Smooth muscle cell (in vitro differentiated cells): ENCODE measurements at regions not wholly inside any gene's neighbourhood (a gene's known extent, or its start where the extent isn't known, plus 50 kb on each side); places are given as distances from the start of the nearest gene placed in this dataset.

Experiments used
- DNase-seq: peaks from one replicate; lab custom pipeline; 2025; ENCODE audit not compliant: unreplicated experiment; lab: John Stamatoyannopoulos, UW
- H2AFZ ChIP-seq: fragments of 200-600 bp; sonication (generic); 2 replicates; pipeline ENCODE4 v1.6.0; 2016; ENCODE audit warnings: antibody characterized with exemption, low read depth, mild to moderate bottlenecking
- H3F3A ChIP-seq: fragments of 200-600 bp; sonication (generic); 2 replicates; pipeline ENCODE4 v1.6.0; 2017; ENCODE audit warnings: antibody characterized with exemption, low read depth
- H3K27ac ChIP-seq: fragments of 200-600 bp; sonication (generic); 2 replicates; pipeline ENCODE4 v1.5.1; 2016; ENCODE audit warnings: low read depth, mild to moderate bottlenecking
- H3K27me3 ChIP-seq: fragments of 200-600 bp; sonication (generic); 2 replicates; pipeline ENCODE4 v1.6.1; 2016; ENCODE audit warnings: low read depth, mild to moderate bottlenecking
- H3K36me3 ChIP-seq: fragments of 200-600 bp; sonication (generic); 2 replicates; pipeline ENCODE4 v1.5.1; 2016; ENCODE audit warnings: low read depth
- H3K4me1 ChIP-seq: fragments of 200-600 bp; sonication (generic); 2 replicates; pipeline ENCODE4 v1.5.1; 2016; ENCODE audit warnings: low read depth
- H3K4me2 ChIP-seq: fragments of 200-600 bp; sonication (generic); 2 replicates; pipeline ENCODE4 v1.6.0; 2016; ENCODE audit warnings: mild to moderate bottlenecking
- H3K4me3 ChIP-seq: fragments of 200-600 bp; sonication (generic); 2 replicates; pipeline ENCODE4 v1.5.1; 2016; ENCODE audit warnings: mild to moderate bottlenecking
- H3K79me2 ChIP-seq: fragments of 200-600 bp; sonication (generic); 2 replicates; pipeline ENCODE4 v1.6.0; 2016; ENCODE audit warnings: low read depth, mild to moderate bottlenecking
- H3K9ac ChIP-seq: fragments of 200-600 bp; sonication (generic); 2 replicates; pipeline ENCODE4 v1.6.0; 2016; ENCODE audit warnings: low read depth
- H3K9me3 ChIP-seq: fragments of 200-600 bp; sonication (generic); replicated peaks from 2 replicates; pipeline ENCODE4 v1.5.1; 2016; ENCODE audit warnings: low read depth
- H4K20me1 ChIP-seq: fragments of 200-600 bp; sonication (generic); 2 replicates; pipeline ENCODE4 v1.6.0; 2016; ENCODE audit warnings: low read depth
- WGBS: methylation state at CpG from one replicate; pipeline ENCODE4 v1.1.7; 2016; ENCODE audit warnings: low lambda C conversion rate; 5-methylcytosine and 5-hydroxymethylcytosine counted together
- TF ChIP-seq, protein P1 (sequence below): fragments of 200-600 bp; sonication (generic); IDR thresholded peaks from 2 replicates; pipeline ENCODE4 v1.5.1; 2017; ENCODE audit warnings: borderline replicate concordance, mild to moderate bottlenecking, antibody characterized with exemption; ENCODE audit not compliant: insufficient read depth, poor library complexity, severe bottlenecking

DNA sequence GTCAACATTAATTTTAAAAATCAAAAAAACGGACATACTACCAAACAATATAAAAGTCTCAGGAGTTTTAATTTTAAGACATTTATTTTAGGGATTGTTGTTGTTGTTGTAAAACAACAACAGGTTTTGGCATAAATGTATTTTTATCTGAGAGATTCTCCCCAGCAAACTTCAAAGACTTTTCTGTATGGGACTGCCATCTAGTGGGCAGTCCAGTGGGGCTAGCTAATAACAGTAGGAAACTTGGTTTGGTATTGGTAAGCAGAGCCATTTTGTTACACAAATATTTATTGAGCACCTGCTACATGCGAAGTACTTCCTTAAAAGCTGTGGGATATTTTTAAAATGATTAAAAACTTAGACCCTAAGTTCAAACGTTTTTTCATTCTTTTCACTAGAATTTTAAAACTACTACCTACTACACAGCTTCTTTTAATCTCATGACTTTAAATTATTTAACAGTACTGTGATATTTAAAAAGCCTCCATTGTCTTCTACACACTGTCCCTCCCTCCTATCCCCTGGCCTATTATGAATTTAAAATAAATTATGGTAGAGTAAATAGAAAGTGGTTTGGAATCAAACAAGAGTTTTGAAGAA is 1028.4 kb upstream of the INTU start:
- H3F3A ChIP-seq, result no peaks in the 10 kb centered on the region
- no peak overlapping the region for H3K27ac ChIP-seq
- no peaks in the 10 kb centered on the region for H3K9me3 ChIP-seq
- H3K4me1 ChIP-seq, result no peaks in the 10 kb centered on the region
- H2AFZ ChIP-seq, result no peak overlapping the region
- no peak overlapping the region for H3K4me3 ChIP-seq
- no peak overlapping the region for H3K4me2 ChIP-seq
- no peaks in the 10 kb centered on the region for H3K36me3 ChIP-seq
- no peaks in the 10 kb centered on the region for H3K79me2 ChIP-seq
- H3K27me3 ChIP-seq, result no peaks in the 10 kb centered on the region
- H3K9ac ChIP-seq, result no peak overlapping the region
- TF ChIP-seq, protein P1, sequence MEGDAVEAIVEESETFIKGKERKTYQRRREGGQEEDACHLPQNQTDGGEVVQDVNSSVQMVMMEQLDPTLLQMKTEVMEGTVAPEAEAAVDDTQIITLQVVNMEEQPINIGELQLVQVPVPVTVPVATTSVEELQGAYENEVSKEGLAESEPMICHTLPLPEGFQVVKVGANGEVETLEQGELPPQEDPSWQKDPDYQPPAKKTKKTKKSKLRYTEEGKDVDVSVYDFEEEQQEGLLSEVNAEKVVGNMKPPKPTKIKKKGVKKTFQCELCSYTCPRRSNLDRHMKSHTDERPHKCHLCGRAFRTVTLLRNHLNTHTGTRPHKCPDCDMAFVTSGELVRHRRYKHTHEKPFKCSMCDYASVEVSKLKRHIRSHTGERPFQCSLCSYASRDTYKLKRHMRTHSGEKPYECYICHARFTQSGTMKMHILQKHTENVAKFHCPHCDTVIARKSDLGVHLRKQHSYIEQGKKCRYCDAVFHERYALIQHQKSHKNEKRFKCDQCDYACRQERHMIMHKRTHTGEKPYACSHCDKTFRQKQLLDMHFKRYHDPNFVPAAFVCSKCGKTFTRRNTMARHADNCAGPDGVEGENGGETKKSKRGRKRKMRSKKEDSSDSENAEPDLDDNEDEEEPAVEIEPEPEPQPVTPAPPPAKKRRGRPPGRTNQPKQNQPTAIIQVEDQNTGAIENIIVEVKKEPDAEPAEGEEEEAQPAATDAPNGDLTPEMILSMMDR, result peak; percentile 88
- H4K20me1 ChIP-seq, result no peaks in the 10 kb centered on the region
- 17% methylated on average over 3 of the region's 3 CpGs for WGBS
- no peak for DNase-seq

DNA sequence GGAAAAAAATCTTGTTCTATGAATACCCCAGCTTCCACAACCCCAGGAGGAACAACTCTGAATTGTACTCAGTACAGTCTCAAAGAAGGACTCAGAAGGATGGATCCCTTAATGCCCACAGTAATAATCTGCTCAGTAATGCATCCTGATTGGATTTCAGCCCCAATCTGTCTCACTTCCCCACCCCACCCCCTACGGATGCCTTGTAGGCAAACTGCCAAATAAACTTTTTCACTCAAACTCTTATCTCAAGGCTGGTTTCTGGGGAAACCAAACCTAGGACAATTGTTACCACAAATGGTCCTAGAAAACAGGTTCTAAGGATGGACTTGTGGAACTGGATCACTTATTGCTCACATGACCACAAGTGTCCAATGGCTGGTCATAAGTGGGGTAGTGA is 1021.8 kb upstream of the INTU start:
- H3K4me3 ChIP-seq, result no peak overlapping the region
- H4K20me1 ChIP-seq, result no peaks in the 10 kb centered on the region
- no peak overlapping the region for H3K27ac ChIP-seq
- no peaks in the 10 kb centered on the region for H3K9me3 ChIP-seq
- H3K79me2 ChIP-seq, result no peaks in the 10 kb centered on the region
- H3K36me3 ChIP-seq, result no peaks in the 10 kb centered on the region
- H3K4me2 ChIP-seq, result no peak overlapping the region
- no peak overlapping the region for H3K9ac ChIP-seq
- H2AFZ ChIP-seq, result no peak overlapping the region
- no peaks in the 10 kb centered on the region for H3F3A ChIP-seq
- no peak for DNase-seq
- H3K27me3 ChIP-seq, result no peaks in the 10 kb centered on the region
- 88% methylated on average over 1 of the region's 1 CpG for WGBS
- TF ChIP-seq, protein P1, result no peak
- no peaks in the 10 kb centered on the region for H3K4me1 ChIP-seq

DNA sequence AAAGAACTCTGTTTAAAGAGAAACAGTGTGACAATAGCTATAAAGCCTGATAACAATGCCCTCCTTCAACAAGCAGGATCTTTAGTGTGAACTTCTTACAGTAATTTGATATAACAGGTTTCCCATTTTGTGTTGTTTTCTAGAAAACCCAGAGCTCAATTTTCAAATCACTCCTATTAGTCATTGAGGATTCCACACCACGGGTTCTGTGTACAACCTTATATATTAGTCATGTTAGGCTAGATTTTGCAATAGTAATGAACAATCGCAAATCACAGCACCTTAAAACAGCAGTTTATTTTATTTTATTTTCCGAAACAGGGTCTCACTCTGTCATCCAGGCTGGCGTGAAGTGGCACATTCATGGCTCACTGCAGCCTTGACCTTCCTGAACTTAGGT is 1020.9 kb upstream of the INTU start:
- 57% methylated on average over 4 of the region's 4 CpGs for WGBS
- no peaks in the 10 kb centered on the region for H3K9me3 ChIP-seq

More for the DNA sequence above, 1020.9 kb upstream of the INTU start:
- Histone ChIP-seq H2AFZ (no peak overlapping the region), H3K9ac (no peak overlapping the region), H3F3A (no peaks in the 10 kb centered on the region), H3K27ac (no peak overlapping the region), H4K20me1 (no peaks in the 10 kb centered on the region), H3K36me3 (no peaks in the 10 kb centered on the region), H3K4me3 (no peak overlapping the region), H3K27me3 (no peaks in the 10 kb centered on the region), H3K79me2 (no peaks in the 10 kb centered on the region), H3K4me1 (no peaks in the 10 kb centered on the region), H3K4me2 (no peak overlapping the region)
- TF ChIP-seq, protein P1, result no peak
- DNase-seq, result no peak
